Activated naive CD8-positive, alpha-beta T cell treated with anti-CD3 and anti-CD28 coated beads for 36 hours (primary cell): ENCODE measurements at regions not wholly inside any gene's neighbourhood (a gene's known extent, or its start where the extent isn't known, plus 50 kb on each side); places are given as distances from the start of the nearest gene placed in this dataset.

Experiments used
- DNase-seq: peaks from one replicate; pipeline ENCODE4 v3.0.0; 2021
- H3K27ac Mint-ChIP-seq: one replicate; pipeline ENCODE4 v1.8.0; 2022; ENCODE audit warnings: mild to moderate bottlenecking, moderate library complexity, mixed read lengths
- H3K27me3 Mint-ChIP-seq: one replicate; pipeline ENCODE4 v1.8.0; 2022; ENCODE audit warnings: mild to moderate bottlenecking, mixed read lengths
- H3K36me3 Mint-ChIP-seq: one replicate; pipeline ENCODE4 v1.8.0; 2021; ENCODE audit warnings: mild to moderate bottlenecking, mixed read lengths
- H3K4me1 Mint-ChIP-seq: one replicate; pipeline ENCODE4 v1.8.0; 2021; ENCODE audit warnings: mixed read lengths
- H3K4me3 Mint-ChIP-seq: one replicate; pipeline ENCODE4 v1.8.0; 2022; ENCODE audit warnings: mild to moderate bottlenecking, moderate library complexity, mixed read lengths
- H3K9me3 Mint-ChIP-seq: one replicate; pipeline ENCODE4 v1.8.0; 2022; ENCODE audit warnings: mixed read lengths

- Mint-ChIP-seq H3K9me3 (no peaks in the 10 kb centered on the region), H3K27ac (no peak overlapping the region), H3K4me1 (no peaks in the 10 kb centered on the region), H3K27me3 (no peaks in the 10 kb centered on the region), H3K36me3 (no peaks in the 10 kb centered on the region), H3K4me3 (no peak overlapping the region)
- no peak for DNase-seq
Observed at GRCh38 chr2:212945526-212945925, 205.9 kb downstream of the IKZF2 start.

DNA sequence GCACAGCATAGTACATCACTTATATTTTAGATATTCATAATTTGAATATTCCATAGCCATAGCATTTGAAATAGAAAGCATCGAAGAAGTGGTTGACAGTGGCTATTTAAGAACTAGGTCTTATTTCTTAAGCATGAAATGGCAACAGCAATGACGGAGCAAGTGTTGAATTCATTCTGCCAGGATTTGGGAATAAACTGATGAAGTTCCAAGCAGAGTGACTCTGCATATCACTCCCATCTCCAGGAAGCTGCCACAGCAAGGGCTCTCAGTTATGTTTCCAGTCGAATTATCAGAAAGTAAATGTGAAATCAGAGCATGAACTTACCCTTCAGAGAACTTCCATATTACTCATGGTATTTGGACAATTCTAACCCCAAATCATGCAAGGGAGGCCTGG, 208.1 kb downstream of the IKZF2 start:
- Mint-ChIP-seq H3K4me1 (no peaks in the 10 kb centered on the region), H3K27me3 (no peaks in the 10 kb centered on the region), H3K4me3 (no peak overlapping the region), H3K9me3 (no peaks in the 10 kb centered on the region), H3K36me3 (no peaks in the 10 kb centered on the region), H3K27ac (no peak overlapping the region)
- DNase-seq, result no peak

DNA sequence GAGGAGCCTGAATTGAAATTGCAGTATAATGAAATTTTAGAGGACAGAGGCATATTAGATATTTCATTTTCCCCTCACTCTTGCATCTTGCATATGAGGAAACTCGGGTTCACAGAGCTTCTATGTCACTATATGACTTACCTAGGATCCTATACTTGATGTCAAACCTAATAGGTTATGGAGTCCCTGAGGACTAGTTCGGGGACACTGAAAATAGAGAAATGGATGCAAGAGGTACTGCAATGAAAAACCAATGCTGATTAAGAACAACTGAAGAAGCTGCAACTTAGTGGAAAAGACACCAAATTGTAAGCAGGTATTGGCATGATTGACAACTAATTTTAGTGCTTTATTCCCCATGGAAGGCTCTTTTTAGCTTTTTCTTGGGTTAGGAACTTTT, 210.1 kb downstream of the IKZF2 start:
- Mint-ChIP-seq H3K9me3 (no peaks in the 10 kb centered on the region), H3K4me3 (no peak overlapping the region), H3K27ac (no peak overlapping the region), H3K4me1 (no peaks in the 10 kb centered on the region), H3K27me3 (no peaks in the 10 kb centered on the region), H3K36me3 (no peaks in the 10 kb centered on the region)
- no peak for DNase-seq

GRCh38 chr2:212940816-212941215, 210.6 kb downstream of the IKZF2 start:
- H3K27me3 Mint-ChIP-seq, result no peaks in the 10 kb centered on the region
- no peak overlapping the region for H3K4me3 Mint-ChIP-seq
- H3K4me1 Mint-ChIP-seq, result no peaks in the 10 kb centered on the region

GRCh38 chr2:212939777-212940531, 211.5 kb downstream of the IKZF2 start:
- H3K27ac Mint-ChIP-seq, result no peak overlapping the region
- no peaks in the 10 kb centered on the region for H3K4me1 Mint-ChIP-seq
- H3K27me3 Mint-ChIP-seq, result no peaks in the 10 kb centered on the region
- no peaks in the 10 kb centered on the region for H3K9me3 Mint-ChIP-seq
- no peak for DNase-seq
- H3K36me3 Mint-ChIP-seq, result no peaks in the 10 kb centered on the region
- no peak overlapping the region for H3K4me3 Mint-ChIP-seq

More at GRCh38 chr2:212940816-212941215, 210.6 kb downstream of the IKZF2 start:
- Mint-ChIP-seq H3K27ac (no peak overlapping the region), H3K9me3 (no peaks in the 10 kb centered on the region), H3K36me3 (no peaks in the 10 kb centered on the region)
- DNase-seq, result no peak

- Mint-ChIP-seq H3K4me3 (no peak overlapping the region), H3K9me3 (no peaks in the 10 kb centered on the region), H3K27me3 (no peaks in the 10 kb centered on the region), H3K36me3 (no peaks in the 10 kb centered on the region), H3K27ac (no peak overlapping the region), H3K4me1 (no peaks in the 10 kb centered on the region)
- DNase-seq, result no peak
Observed at GRCh38 chr2:212938144-212938793, 213.1 kb downstream of the IKZF2 start.

DNA sequence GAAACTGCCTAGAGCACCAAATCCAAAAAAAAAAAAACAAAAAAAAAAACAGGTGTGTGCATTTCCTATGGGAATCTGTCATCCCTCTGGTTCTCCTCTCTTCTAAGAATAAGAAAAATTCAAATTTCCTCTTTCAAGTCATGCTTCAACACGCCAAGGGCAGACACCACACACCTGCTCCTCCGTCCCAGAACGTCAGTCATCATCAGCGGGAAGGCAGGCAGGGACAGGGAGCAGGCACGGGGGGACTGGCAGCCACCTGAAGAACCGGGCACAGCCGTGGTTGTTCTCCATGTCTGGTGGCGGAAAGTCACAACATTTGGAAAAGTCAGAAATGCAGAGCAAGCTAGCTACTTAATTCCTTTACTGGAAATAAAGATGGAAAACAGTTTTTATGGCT, 214.8 kb downstream of the IKZF2 start:
- no peaks in the 10 kb centered on the region for H3K4me1 Mint-ChIP-seq
- H3K27ac Mint-ChIP-seq, result no peak overlapping the region
- H3K9me3 Mint-ChIP-seq, result no peaks in the 10 kb centered on the region
- H3K36me3 Mint-ChIP-seq, result no peaks in the 10 kb centered on the region
- H3K4me3 Mint-ChIP-seq, result no peak overlapping the region
- peaks cover 4% of the 10 kb centered on the region for H3K27me3 Mint-ChIP-seq
- DNase-seq, result no peak

GRCh38 chr2:212935752-212936151, 215.7 kb downstream of the IKZF2 start:
- no peak overlapping the region for H3K27ac Mint-ChIP-seq
- no peak for DNase-seq
- H3K4me1 Mint-ChIP-seq, result no peaks in the 10 kb centered on the region
- no peaks in the 10 kb centered on the region for H3K9me3 Mint-ChIP-seq
- H3K36me3 Mint-ChIP-seq, result no peaks in the 10 kb centered on the region
- peaks cover 4% of the 10 kb centered on the region for H3K27me3 Mint-ChIP-seq
- H3K4me3 Mint-ChIP-seq, result no peak overlapping the region

DNA sequence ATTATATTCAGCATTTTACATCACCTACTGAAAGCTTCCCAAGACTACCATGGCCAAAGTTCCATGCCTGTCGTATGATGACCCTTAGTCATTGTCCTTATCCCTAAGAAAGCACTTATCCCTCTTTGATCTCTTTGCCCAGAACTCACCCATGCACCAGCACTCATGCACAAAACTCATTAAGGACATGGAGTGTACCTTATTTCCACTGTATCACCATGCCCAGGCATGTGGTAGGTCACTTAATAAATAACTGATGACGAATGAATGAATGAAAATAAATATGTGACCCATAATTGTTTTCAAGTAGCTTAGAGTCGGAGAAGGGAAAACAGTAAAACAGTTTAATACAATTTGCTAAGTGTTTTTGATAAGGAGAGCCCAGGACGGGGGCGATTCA, 220.1 kb downstream of the IKZF2 start:
- Mint-ChIP-seq H3K9me3 (no peaks in the 10 kb centered on the region), H3K27me3 (peaks cover 4% of the 10 kb centered on the region), H3K4me1 (peaks cover 2% of the 10 kb centered on the region), H3K27ac (no peak overlapping the region), H3K36me3 (peaks cover 2% of the 10 kb centered on the region), H3K4me3 (no peak overlapping the region)
- DNase-seq, result no peak

- Mint-ChIP-seq H3K27ac (no peak overlapping the region), H3K36me3 (peaks cover 2% of the 10 kb centered on the region), H3K4me1 (peaks cover 2% of the 10 kb centered on the region), H3K9me3 (no peaks in the 10 kb centered on the region), H3K4me3 (no peak overlapping the region), H3K27me3 (peaks cover 4% of the 10 kb centered on the region)
- no peak for DNase-seq
Observed at GRCh38 chr2:212930556-212931260, 220.7 kb downstream of the IKZF2 start.

GRCh38 chr2:212929971-212930370, 221.4 kb downstream of the IKZF2 start:
- peaks cover 4% of the 10 kb centered on the region for H3K27me3 Mint-ChIP-seq
- DNase-seq, result no peak
- H3K4me3 Mint-ChIP-seq, result no peak overlapping the region
- no peak overlapping the region for H3K27ac Mint-ChIP-seq
- H3K9me3 Mint-ChIP-seq, result no peaks in the 10 kb centered on the region
- peaks cover 2% of the 10 kb centered on the region for H3K36me3 Mint-ChIP-seq
- H3K4me1 Mint-ChIP-seq, result peaks cover 2% of the 10 kb centered on the region

- Mint-ChIP-seq H3K27ac (no peak overlapping the region), H3K9me3 (no peaks in the 10 kb centered on the region), H3K4me1 (peaks cover 2% of the 10 kb centered on the region), H3K27me3 (peaks cover 4% of the 10 kb centered on the region), H3K36me3 (peaks cover 2% of the 10 kb centered on the region), H3K4me3 (no peak overlapping the region)
- no peak for DNase-seq
Observed at GRCh38 chr2:212929116-212929515, 222.3 kb downstream of the IKZF2 start.

DNA sequence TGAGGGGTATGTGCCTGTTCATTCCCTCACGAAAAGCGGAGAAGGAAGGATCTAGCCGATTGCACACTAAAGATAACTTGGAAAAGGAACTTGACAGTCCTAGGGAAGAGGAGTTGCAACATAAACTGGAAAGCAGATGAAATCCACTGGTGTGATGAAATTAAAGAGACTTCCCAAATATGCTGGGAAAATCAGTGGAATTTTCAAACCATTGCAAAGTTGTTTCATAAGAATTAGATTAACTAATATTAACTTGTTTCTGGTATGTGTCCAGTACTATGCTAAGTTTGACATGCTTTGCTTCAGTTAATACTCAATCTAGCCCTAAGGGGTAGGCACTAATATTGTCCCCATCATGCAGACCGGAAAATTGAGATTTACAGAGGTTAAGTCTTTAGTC, 222.7 kb downstream of the IKZF2 start:
- Mint-ChIP-seq H3K4me3 (no peak overlapping the region), H3K27ac (no peak overlapping the region), H3K9me3 (no peaks in the 10 kb centered on the region), H3K36me3 (peaks cover 2% of the 10 kb centered on the region), H3K4me1 (peaks cover 2% of the 10 kb centered on the region), H3K27me3 (peaks cover 4% of the 10 kb centered on the region)
- DNase-seq, result no peak

DNA sequence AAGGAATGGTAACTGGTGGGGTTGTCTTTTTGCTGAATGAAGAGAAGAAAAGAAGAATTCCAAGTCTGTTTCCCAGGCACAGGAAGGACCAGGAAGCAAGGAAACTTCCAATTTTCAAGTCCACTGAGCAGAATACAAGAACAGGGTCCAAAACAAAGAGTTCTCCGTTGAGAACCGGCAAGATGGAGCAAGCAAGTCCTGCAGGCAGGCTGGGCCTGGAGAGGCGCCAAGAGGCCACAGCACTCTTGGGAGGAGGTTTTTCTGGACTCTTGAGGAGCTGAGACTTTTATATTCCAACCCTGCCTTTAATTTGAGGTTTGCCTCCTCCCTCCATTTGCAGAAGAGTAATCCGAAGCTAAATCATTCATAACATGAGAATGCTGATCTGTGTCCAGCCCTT, 224.5 kb downstream of the IKZF2 start:
- peaks cover 4% of the 10 kb centered on the region for H3K27me3 Mint-ChIP-seq
- H3K9me3 Mint-ChIP-seq, result no peaks in the 10 kb centered on the region
- no peak for DNase-seq
- H3K4me3 Mint-ChIP-seq, result no peak overlapping the region
- H3K4me1 Mint-ChIP-seq, result peaks cover 2% of the 10 kb centered on the region
- no peak overlapping the region for H3K27ac Mint-ChIP-seq
- H3K36me3 Mint-ChIP-seq, result peaks cover 2% of the 10 kb centered on the region

DNA sequence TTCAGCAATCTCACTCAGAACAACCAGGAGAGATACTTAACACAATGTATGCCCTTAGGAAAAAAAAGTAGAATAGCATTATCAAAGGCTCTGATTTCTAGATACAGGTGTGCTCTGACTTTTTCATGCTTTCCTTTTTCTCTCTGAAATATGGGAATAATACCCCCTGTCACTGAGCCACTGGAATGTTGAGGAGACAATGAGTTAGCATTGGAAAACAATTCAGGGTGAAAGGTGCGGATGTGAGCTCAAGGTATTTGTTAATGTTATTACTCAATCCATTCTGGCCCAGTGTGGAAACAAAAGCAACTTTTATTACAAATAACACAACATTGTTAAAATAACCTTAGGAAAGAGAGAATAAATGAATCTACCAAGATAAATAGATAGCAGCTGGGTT, 228.0 kb downstream of the IKZF2 start:
- Mint-ChIP-seq H3K36me3 (no peaks in the 10 kb centered on the region), H3K9me3 (no peaks in the 10 kb centered on the region), H3K27me3 (no peaks in the 10 kb centered on the region), H3K27ac (no peak overlapping the region), H3K4me3 (no peak overlapping the region), H3K4me1 (no peaks in the 10 kb centered on the region)
- no peak for DNase-seq
